ENCODE measurements at regions not wholly inside any gene's neighbourhood (a gene's known extent, or its start where the extent isn't known, plus 50 kb on each side); places are given as distances from the start of the nearest gene placed in this dataset.
"Not testable (repeated sequence)": the region's sequence is repeated elsewhere in the genome, so short reads cannot be mapped to it uniquely, and the experiment has no call there.

DNA sequence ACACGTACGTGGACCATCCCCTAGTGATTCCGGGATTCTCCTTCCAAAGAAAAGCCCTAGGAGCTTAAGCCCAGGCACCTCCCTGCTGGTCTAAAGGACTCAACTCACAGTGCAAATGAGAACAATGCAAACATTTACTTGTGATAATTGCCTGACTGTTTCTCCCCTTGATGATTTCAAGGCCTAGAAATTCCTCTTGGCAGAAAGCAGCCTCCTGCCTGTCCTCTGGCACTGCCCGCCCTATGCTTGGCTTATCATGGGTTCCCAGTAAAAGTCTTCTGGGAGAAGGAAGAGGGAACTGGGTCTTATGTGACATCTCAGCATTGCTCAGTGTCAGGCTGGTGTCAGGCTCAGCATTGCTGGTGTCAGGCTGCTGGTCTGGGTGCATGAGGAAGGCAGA lies 351.8 kb downstream of the SHANK2 start:
- H3K27ac ChIP-seq = no peak overlapping the region
- TF ChIP-seq ZFX (IDR thresholded peaks at IDR 0.05; ENCODE audit: borderline replicate concordance) = no peak
- TF ChIP-seq, protein P1, sequence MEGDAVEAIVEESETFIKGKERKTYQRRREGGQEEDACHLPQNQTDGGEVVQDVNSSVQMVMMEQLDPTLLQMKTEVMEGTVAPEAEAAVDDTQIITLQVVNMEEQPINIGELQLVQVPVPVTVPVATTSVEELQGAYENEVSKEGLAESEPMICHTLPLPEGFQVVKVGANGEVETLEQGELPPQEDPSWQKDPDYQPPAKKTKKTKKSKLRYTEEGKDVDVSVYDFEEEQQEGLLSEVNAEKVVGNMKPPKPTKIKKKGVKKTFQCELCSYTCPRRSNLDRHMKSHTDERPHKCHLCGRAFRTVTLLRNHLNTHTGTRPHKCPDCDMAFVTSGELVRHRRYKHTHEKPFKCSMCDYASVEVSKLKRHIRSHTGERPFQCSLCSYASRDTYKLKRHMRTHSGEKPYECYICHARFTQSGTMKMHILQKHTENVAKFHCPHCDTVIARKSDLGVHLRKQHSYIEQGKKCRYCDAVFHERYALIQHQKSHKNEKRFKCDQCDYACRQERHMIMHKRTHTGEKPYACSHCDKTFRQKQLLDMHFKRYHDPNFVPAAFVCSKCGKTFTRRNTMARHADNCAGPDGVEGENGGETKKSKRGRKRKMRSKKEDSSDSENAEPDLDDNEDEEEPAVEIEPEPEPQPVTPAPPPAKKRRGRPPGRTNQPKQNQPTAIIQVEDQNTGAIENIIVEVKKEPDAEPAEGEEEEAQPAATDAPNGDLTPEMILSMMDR (IDR thresholded peaks at IDR 0.05) = no peak

DNA sequence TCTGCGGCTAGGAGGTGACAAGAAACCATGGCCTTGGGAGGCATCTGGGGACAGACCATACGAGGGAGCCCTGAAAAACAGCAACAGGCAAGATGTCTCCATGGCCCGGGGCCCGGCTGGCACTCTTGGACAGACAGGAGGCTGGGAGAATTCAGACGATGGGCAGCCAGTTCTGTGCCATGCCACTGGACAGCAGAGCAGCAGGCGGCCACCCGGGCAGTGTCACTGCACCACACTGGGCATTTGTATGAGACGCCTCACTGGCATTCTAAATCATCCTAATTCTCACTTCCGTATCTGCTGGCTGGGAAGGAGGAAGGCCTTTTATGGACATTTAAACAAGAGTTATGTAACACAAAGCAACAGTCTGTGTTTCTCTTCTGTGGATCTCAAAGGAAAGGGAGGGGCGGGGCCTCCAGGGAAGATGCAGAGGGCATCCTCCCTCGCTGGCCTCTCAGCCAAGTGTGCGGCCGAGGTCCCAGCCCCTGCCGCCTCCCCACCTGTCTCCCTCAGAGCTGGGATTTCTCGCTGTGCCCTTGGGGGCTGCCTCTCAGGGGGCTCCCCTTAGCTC lies 350.3 kb downstream of the SHANK2 start:
- TF ChIP-seq ZFX (IDR thresholded peaks at IDR 0.05; ENCODE audit: borderline replicate concordance) = no peak
- H3K27ac ChIP-seq = no peak overlapping the region

DNA sequence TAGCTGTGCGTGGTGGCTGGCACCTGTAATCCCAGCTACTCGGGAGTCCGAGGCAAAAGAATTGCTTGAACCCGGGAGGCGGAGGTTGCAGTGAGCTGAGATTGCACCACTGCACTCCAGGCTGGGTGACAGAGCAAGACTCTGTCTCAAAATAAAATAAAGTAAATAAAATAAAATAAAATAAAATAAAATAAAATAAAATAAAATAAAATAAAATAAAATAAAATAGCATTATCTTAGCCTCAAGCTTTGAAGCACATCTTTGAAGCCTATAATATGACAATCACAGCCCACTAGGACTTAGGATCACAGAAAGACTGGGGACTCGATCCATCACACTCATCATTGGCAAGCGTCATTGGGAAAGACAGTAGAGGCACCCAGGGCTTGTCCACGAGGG lies 349.1 kb downstream of the SHANK2 start:
- not testable (repeated sequence) for H3K27ac ChIP-seq

DNA sequence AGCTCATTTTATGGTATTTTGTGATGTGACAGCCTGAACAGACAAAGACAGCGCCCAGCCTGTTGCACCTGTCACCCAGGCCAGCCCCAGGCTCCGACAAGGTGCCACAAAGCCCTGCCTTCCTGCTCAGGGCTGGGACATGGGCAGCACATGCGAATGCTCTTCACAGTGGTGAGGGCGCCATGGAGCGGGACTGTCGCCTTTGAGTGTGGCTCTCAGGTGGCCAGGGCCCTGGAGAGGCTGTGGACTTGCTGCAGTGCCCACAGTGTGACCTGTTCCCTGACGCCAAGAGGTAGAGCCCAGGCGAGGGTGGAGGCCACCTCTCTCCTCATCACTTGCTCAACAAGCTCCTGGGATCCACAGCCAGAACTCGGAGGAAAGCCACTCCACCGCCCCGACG lies 346.3 kb downstream of the SHANK2 start:
- no peak for TF ChIP-seq ZFX (IDR thresholded peaks at IDR 0.05; ENCODE audit: borderline replicate concordance)
- TF ChIP-seq, protein P1 (IDR thresholded peaks at IDR 0.05) = no peak
- H3K27ac ChIP-seq = no peak overlapping the region

DNA sequence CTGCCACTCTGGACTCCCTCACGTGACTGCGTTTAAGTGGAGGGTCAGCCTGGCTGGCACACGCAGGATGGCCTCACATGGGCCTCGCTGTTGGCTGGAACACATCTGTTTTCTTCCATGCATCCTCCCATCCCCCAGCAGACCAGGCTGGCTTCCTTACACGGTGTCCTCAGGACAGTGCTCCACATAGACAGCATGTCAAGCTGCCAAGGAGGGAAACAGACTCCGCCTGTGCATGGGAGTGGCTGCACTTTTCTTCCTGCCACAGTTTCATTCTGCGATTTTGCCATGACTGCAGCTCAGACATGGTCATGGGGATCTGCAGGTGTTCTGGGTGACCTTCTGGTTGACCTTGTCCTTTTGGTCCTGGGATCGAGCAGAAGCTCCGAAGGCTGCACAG lies 344.2 kb downstream of the SHANK2 start:
- no peak overlapping the region for H3K27ac ChIP-seq
- no peak for TF ChIP-seq ZFX (IDR thresholded peaks at IDR 0.05; ENCODE audit: borderline replicate concordance)
- TF ChIP-seq, protein P1 (IDR thresholded peaks at IDR 0.05) = no peak

DNA sequence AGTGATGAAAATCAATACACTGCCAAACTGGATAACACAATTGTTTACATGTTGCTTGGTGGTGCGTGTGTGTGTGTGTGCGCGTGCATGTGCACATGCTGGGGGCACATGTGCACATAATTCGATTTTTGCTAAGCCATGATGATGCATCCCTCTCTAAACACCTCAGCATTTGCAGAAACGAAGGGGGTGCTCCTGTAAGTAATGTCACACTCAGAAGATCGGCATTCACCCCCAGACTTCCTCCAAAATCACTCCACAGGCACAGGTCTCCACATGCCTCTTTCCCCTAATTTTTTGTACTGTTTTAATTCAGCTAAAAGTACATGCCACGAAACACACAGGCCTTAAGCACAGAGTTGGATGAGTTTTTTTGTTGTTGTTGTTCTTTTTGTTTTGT lies 341.5 kb downstream of the SHANK2 start:
- TF ChIP-seq, protein P1 (IDR thresholded peaks at IDR 0.05) = no peak
- no peak for TF ChIP-seq ZFX (IDR thresholded peaks at IDR 0.05; ENCODE audit: borderline replicate concordance)
- no peak overlapping the region for H3K27ac ChIP-seq

DNA sequence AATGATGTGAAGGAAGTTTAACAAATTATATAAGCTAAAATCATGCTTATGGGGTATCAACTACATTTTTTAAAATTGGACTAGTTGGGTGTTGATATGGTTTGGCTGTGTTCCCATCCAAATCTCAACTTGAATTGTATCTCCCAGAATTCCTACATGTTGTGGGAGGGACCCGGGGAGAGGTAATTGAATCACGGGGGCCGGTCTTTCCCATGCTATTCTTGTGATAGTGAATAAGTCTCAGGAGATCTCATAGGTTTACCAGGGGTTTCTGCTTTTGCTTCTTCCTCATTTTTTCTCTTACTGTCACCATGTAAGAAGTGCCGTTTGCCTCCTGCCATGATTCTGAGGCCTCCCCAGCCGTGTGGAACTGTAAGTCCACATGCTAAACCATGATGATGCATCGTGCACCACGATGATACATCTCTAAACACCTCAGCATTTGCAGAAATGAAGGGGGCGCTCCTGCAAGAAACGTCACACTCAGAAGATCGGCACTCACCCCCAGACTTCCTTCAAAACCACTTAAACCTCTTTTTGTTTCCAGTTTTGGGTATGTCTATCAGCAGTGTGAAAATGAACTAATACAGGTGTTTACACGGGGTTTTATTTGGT lies 340.0 kb downstream of the SHANK2 start:
- TF ChIP-seq, protein P1 (IDR thresholded peaks at IDR 0.05) = no peak
- no peak for TF ChIP-seq ZFX (IDR thresholded peaks at IDR 0.05; ENCODE audit: borderline replicate concordance)
- H3K27ac ChIP-seq = no peak overlapping the region

DNA sequence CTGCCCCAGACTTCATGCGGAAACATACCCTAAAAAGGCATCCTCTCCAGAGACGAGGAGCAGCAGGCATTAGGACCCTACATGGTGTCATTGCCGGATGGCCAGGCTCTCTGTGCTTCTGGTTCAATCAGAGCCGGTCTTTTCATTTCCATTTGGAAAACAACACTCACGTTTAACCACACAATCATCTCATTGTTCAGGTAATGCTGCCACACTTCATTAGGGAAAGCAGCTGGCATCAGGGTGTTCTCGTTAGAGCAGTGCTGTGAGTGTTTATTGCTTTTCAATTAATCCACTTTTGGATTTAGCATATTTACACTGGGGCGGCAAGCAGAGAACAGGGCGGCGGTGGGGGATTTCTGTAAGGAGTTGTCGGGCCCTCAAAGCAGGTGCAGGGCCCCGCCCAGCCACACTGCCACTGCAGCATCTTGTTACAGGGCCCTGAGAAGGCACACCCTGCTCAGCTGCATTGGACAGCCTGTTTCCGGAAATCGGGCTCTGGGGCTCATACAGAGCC lies 338.6 kb downstream of the SHANK2 start:
- H3K27ac ChIP-seq = no peak overlapping the region
- TF ChIP-seq, protein P1 (IDR thresholded peaks at IDR 0.05) = no peak
- no peak for TF ChIP-seq ZFX (IDR thresholded peaks at IDR 0.05; ENCODE audit: borderline replicate concordance)
